A549 (cell line): ENCODE measurements at regions not wholly inside any gene's neighbourhood (a gene's known extent, or its start where the extent isn't known, plus 50 kb on each side); places are given as distances from the start of the nearest gene placed in this dataset.

Source experiments
- CBX2 ChIP-seq: fragments of 200-600 bp; sonication (generic); IDR thresholded peaks from 2 replicates; pipeline ENCODE4 v1.6.1; 2016; ENCODE audit warnings: low read depth, mild to moderate bottlenecking, borderline replicate concordance
- TF ChIP-seq, protein P1 (sequence below): fragments of >200 bp; sonication (Bioruptor Twin); formaldehyde crosslinking; IDR thresholded peaks from 3 replicates; pipeline ENCODE4 v1.5.1; 2016
- TF ChIP-seq, protein P2 (sequence below): IDR thresholded peaks from 2 replicates; pipeline ENCODE4 v1.6.1; 2012
- TF ChIP-seq, protein P3 (sequence below): fragments of 450-650 bp; IDR thresholded peaks from 2 replicates; pipeline ENCODE4 v1.6.1; 2014; ENCODE audit warnings: antibody characterized with exemption

DNA sequence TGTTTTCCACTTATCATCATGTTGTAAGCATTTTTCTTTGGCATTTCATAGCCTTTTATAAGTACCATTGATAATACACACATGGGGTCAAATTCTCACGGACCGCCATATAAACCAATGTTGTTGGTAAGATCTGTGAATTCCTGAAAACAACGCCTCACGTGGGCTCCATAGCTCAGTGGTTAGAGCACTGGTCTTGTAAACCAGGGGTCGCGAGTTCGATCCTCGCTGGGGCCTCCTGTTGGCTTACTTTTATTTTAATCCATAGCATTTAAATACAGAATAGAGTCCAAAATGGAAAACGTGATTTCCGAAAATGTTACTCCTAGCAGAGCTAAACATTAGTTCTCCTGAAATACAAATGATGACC, 83.1 kb downstream of the HHIPL2 start:
- TF ChIP-seq CBX2, result no peak
- TF ChIP-seq, protein P1, sequence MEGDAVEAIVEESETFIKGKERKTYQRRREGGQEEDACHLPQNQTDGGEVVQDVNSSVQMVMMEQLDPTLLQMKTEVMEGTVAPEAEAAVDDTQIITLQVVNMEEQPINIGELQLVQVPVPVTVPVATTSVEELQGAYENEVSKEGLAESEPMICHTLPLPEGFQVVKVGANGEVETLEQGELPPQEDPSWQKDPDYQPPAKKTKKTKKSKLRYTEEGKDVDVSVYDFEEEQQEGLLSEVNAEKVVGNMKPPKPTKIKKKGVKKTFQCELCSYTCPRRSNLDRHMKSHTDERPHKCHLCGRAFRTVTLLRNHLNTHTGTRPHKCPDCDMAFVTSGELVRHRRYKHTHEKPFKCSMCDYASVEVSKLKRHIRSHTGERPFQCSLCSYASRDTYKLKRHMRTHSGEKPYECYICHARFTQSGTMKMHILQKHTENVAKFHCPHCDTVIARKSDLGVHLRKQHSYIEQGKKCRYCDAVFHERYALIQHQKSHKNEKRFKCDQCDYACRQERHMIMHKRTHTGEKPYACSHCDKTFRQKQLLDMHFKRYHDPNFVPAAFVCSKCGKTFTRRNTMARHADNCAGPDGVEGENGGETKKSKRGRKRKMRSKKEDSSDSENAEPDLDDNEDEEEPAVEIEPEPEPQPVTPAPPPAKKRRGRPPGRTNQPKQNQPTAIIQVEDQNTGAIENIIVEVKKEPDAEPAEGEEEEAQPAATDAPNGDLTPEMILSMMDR, result no peak
- TF ChIP-seq, protein P2, sequence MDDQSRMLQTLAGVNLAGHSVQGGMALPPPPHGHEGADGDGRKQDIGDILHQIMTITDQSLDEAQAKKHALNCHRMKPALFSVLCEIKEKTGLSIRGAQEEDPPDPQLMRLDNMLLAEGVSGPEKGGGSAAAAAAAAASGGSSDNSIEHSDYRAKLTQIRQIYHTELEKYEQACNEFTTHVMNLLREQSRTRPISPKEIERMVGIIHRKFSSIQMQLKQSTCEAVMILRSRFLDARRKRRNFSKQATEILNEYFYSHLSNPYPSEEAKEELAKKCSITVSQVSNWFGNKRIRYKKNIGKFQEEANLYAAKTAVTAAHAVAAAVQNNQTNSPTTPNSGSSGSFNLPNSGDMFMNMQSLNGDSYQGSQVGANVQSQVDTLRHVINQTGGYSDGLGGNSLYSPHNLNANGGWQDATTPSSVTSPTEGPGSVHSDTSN, result no peak
- TF ChIP-seq, protein P3, sequence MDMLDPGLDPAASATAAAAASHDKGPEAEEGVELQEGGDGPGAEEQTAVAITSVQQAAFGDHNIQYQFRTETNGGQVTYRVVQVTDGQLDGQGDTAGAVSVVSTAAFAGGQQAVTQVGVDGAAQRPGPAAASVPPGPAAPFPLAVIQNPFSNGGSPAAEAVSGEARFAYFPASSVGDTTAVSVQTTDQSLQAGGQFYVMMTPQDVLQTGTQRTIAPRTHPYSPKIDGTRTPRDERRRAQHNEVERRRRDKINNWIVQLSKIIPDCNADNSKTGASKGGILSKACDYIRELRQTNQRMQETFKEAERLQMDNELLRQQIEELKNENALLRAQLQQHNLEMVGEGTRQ, result peak; percentile 86
